CD8-positive, alpha-beta memory T cell (primary cell): ENCODE measurements at regions not wholly inside any gene's neighbourhood (a gene's known extent, or its start where the extent isn't known, plus 50 kb on each side); places are given as distances from the start of the nearest gene placed in this dataset.

ENCODE experiments used
- CTCF ChIA-PET: fragments of 350-600 bp; sonication (Branson Sonifier 250); formaldehyde crosslinking; loops from one replicate; lab custom pipeline; 2021; ENCODE audit warnings: antibody characterized with exemption; lab: Charles Lee
- POLR2A ChIA-PET: fragments of 350-600 bp; sonication (Branson Sonifier 250); formaldehyde crosslinking; loops from one replicate; lab custom pipeline; 2021; ENCODE audit warnings: antibody characterized with exemption; lab: Charles Lee
- DNase-seq, 5 donors: peaks; one replicate each; pipeline versions ENCODE4 v3.0.0 to v3.0.0-alpha.2; 2020 to 2022; ENCODE audit warnings: mixed read lengths in 1 of 5
- H3K27ac ChIP-seq: one replicate; pipeline ENCODE4 v1.7.0; 2013; ENCODE audit warnings: low read depth, mild to moderate bottlenecking, low read length, moderate library complexity
- H3K27me3 ChIP-seq: 2 replicates; pipeline ENCODE4 v1.7.0; 2013; ENCODE audit warnings: low read length, mild to moderate bottlenecking; ENCODE audit not compliant: insufficient read depth, poor library complexity, severe bottlenecking
- H3K36me3 ChIP-seq: 2 replicates; pipeline ENCODE4 v1.7.0; 2013; ENCODE audit warnings: mild to moderate bottlenecking, low read length, moderate library complexity; ENCODE audit not compliant: insufficient read depth
- H3K4me1 ChIP-seq: 2 replicates; pipeline ENCODE4 v1.7.0; 2013; ENCODE audit warnings: mild to moderate bottlenecking, low read length, moderate library complexity; ENCODE audit not compliant: insufficient read depth
- H3K4me3 ChIP-seq: 2 replicates; pipeline ENCODE4 v1.7.0; 2013; ENCODE audit warnings: mild to moderate bottlenecking, low read length
- H3K9me3 ChIP-seq: 2 replicates; pipeline ENCODE4 v1.7.0; 2013; ENCODE audit warnings: mild to moderate bottlenecking, low read length
- H3K27ac Mint-ChIP-seq, 8 donors: one replicate each; pipeline ENCODE4 v1.8.0; 2020 to 2021; ENCODE audit warnings: mixed read lengths in 8 of 8, mild to moderate bottlenecking in 6 of 8, inconsistent platforms in 3 of 8, moderate library complexity in 3 of 8
- H3K27me3 Mint-ChIP-seq, 2 donors: one replicate each; pipeline ENCODE4 v1.8.0; 2020 to 2021; ENCODE audit warnings: mixed read lengths in 2 of 2, mild to moderate bottlenecking in 1 of 2, moderate library complexity in 1 of 2
- H3K36me3 Mint-ChIP-seq, 3 donors: one replicate each; pipeline ENCODE4 v1.8.0; 2020 to 2021; ENCODE audit warnings: mixed read lengths in 3 of 3, inconsistent platforms in 1 of 3, mild to moderate bottlenecking in 1 of 3
- H3K4me1 Mint-ChIP-seq, 3 donors: one replicate each; pipeline ENCODE4 v1.8.0; 2020 to 2021; ENCODE audit warnings: mixed read lengths in 3 of 3, inconsistent platforms in 1 of 3, mild to moderate bottlenecking in 1 of 3
- H3K4me3 Mint-ChIP-seq, 7 donors: one replicate each; pipeline ENCODE4 v1.8.0; 2020 to 2021; ENCODE audit warnings: mixed read lengths in 7 of 7, mild to moderate bottlenecking in 6 of 7, moderate library complexity in 4 of 7, inconsistent platforms in 2 of 7
- H3K9me3 Mint-ChIP-seq, 5 donors: one replicate each; pipeline ENCODE4 v1.8.0; 2020 to 2022; ENCODE audit warnings: mixed read lengths in 5 of 5, mild to moderate bottlenecking in 3 of 5, moderate library complexity in 2 of 5, inconsistent platforms in 1 of 5

GRCh38 chr6:28732052-28732451, 191.7 kb downstream of the TRIM27 start:
- DNase-seq, result no peak
- Histone ChIP-seq H3K4me1 (peaks cover 11% of the 10 kb centered on the region), H3K27me3 (peaks cover 61% of the 10 kb centered on the region), H3K9me3 (peaks cover 3% of the 10 kb centered on the region), H3K4me3 (no peak overlapping the region), H3K36me3 (no peaks in the 10 kb centered on the region), H3K27ac (no peak overlapping the region)
- CTCF ChIA-PET, result no interaction called here
- POLR2A ChIA-PET, result no interaction called here
- peaks cover 89 to 94% of the 10 kb centered on the region in 2 donors for H3K27me3 Mint-ChIP-seq
- H3K9me3 Mint-ChIP-seq, result peaks cover 33 to 72% (median 69%) of the 10 kb centered on the region in 5 donors
- H3K4me1 Mint-ChIP-seq, result peaks cover 19 to 33% (median 22%) of the 10 kb centered on the region in 3 donors
- H3K36me3 Mint-ChIP-seq, result peaks cover 2 to 3% (median 2%) of the 10 kb centered on the region in 3 donors
- H3K4me3 Mint-ChIP-seq, result peak overlapping the region in 1 of 7 donors; percentile 15
- H3K27ac Mint-ChIP-seq, result no peak overlapping the region

- H3K27ac ChIP-seq, result no peak overlapping the region
- no peaks in the 10 kb centered on the region for H3K4me1 ChIP-seq
- no peaks in the 10 kb centered on the region for H3K36me3 ChIP-seq
- H3K9me3 Mint-ChIP-seq, result peaks cover 28 to 77% (median 71%) of the 10 kb centered on the region in 5 donors
- peaks cover 2 to 13% (median 2%) of the 10 kb centered on the region in 3 donors for H3K36me3 Mint-ChIP-seq
- peaks cover 8 to 27% (median 11%) of the 10 kb centered on the region in 3 donors for H3K4me1 Mint-ChIP-seq
- CTCF ChIA-PET, result no interaction called here
- peaks cover 91 to 93% of the 10 kb centered on the region in 2 donors for H3K27me3 Mint-ChIP-seq
- no peak for DNase-seq
- H3K9me3 ChIP-seq, result peaks cover 8% of the 10 kb centered on the region
- no peak overlapping the region for H3K4me3 Mint-ChIP-seq
- H3K27ac Mint-ChIP-seq, result peak overlapping the region in 1 of 8 donors; percentile 80
- no peak overlapping the region for H3K4me3 ChIP-seq
- H3K27me3 ChIP-seq, result peaks cover 81% of the 10 kb centered on the region
- POLR2A ChIA-PET, result no interaction called here
Measured at GRCh38 chr6:28734443-28734959, 189.3 kb downstream of the TRIM27 start.

GRCh38 chr6:28736121-28736520, 187.7 kb downstream of the TRIM27 start:
- Mint-ChIP-seq H3K4me1 (peaks cover 4 to 16% (median 8%) of the 10 kb centered on the region in 3 donors), H3K36me3 (peaks cover 2 to 10% (median 2%) of the 10 kb centered on the region in 3 donors), H3K9me3 (peaks cover 19 to 68% (median 62%) of the 10 kb centered on the region in 5 donors), H3K27ac (peak overlapping the region in 2 of 8 donors; percentile 20 to 76), H3K27me3 (peaks cover 79 to 81% of the 10 kb centered on the region in 2 donors), H3K4me3 (no peak overlapping the region)
- Histone ChIP-seq H3K27ac (no peak overlapping the region), H3K9me3 (peaks cover 8% of the 10 kb centered on the region), H3K36me3 (no peaks in the 10 kb centered on the region), H3K4me3 (no peak overlapping the region), H3K4me1 (no peaks in the 10 kb centered on the region), H3K27me3 (peaks cover 72% of the 10 kb centered on the region)
- CTCF ChIA-PET, result no interaction called here
- DNase-seq, result no peak
- POLR2A ChIA-PET, result no interaction called here

GRCh38 chr6:28737750-28738395, 185.9 kb downstream of the TRIM27 start:
- Mint-ChIP-seq H3K27ac (peak overlapping the region in 2 of 8 donors; percentile 15 to 73), H3K9me3 (peaks cover 23 to 59% (median 54%) of the 10 kb centered on the region in 5 donors), H3K4me1 (peaks cover 4 to 16% (median 8%) of the 10 kb centered on the region in 3 donors), H3K4me3 (peak overlapping the region in 3 of 7 donors; percentile 8 to 74 (median 39)), H3K36me3 (peaks cover 2 to 14% (median 4%) of the 10 kb centered on the region in 3 donors), H3K27me3 (peaks cover 72 to 75% of the 10 kb centered on the region in 2 donors)
- H3K4me1 ChIP-seq, result no peaks in the 10 kb centered on the region
- DNase-seq, result no peak
- peaks cover 63% of the 10 kb centered on the region for H3K27me3 ChIP-seq
- CTCF ChIA-PET, result no interaction called here
- peaks cover 8% of the 10 kb centered on the region for H3K9me3 ChIP-seq
- H3K27ac ChIP-seq, result no peak overlapping the region
- POLR2A ChIA-PET, result no interaction called here
- no peak overlapping the region for H3K4me3 ChIP-seq
- no peaks in the 10 kb centered on the region for H3K36me3 ChIP-seq

GRCh38 chr6:28738396-28738765, 185.4 kb downstream of the TRIM27 start:
- DNase-seq, result no peak
- H3K4me1 ChIP-seq, result no peaks in the 10 kb centered on the region
- H3K4me1 Mint-ChIP-seq, result peaks cover 4 to 11% (median 8%) of the 10 kb centered on the region in 3 donors
- peaks cover 2 to 14% (median 4%) of the 10 kb centered on the region in 3 donors for H3K36me3 Mint-ChIP-seq
- H3K4me3 Mint-ChIP-seq, result peak overlapping the region in 4 of 7 donors; percentile 8 to 74 (median 26)
- no peaks in the 10 kb centered on the region for H3K36me3 ChIP-seq
- H3K27ac Mint-ChIP-seq, result peak overlapping the region in 3 of 8 donors; percentile 15 to 73 (median 47)
- peaks cover 21 to 54% (median 52%) of the 10 kb centered on the region in 5 donors for H3K9me3 Mint-ChIP-seq
- H3K4me3 ChIP-seq, result no peak overlapping the region
- peaks cover 8% of the 10 kb centered on the region for H3K9me3 ChIP-seq
- ChIA-PET CTCF (no interaction called here), POLR2A (no interaction called here)
- peaks cover 72 to 75% of the 10 kb centered on the region in 2 donors for H3K27me3 Mint-ChIP-seq
- H3K27ac ChIP-seq, result no peak overlapping the region
- peaks cover 63% of the 10 kb centered on the region for H3K27me3 ChIP-seq

- Histone ChIP-seq H3K36me3 (no peaks in the 10 kb centered on the region), H3K9me3 (peaks cover 6% of the 10 kb centered on the region), H3K27me3 (peaks cover 36% of the 10 kb centered on the region), H3K4me3 (no peak overlapping the region), H3K27ac (no peak overlapping the region), H3K4me1 (no peaks in the 10 kb centered on the region)
- DNase-seq, result no peak
- H3K4me3 Mint-ChIP-seq, result no peak overlapping the region
- H3K36me3 Mint-ChIP-seq, result peaks cover 0 to 14% (median 2%) of the 10 kb centered on the region in 3 donors
- H3K27me3 Mint-ChIP-seq, result peaks cover 55 to 74% of the 10 kb centered on the region in 2 donors
- no peak overlapping the region for H3K27ac Mint-ChIP-seq
- ChIA-PET CTCF (no interaction called here), POLR2A (no interaction called here)
- H3K9me3 Mint-ChIP-seq, result peaks cover 17 to 33% (median 28%) of the 10 kb centered on the region in 5 donors
- peaks cover 2 to 10% (median 8%) of the 10 kb centered on the region in 3 donors for H3K4me1 Mint-ChIP-seq
Measured at GRCh38 chr6:28741363-28741762, 182.4 kb downstream of the TRIM27 start.

- no peak for DNase-seq
- Mint-ChIP-seq H3K4me1 (peaks cover 2 to 10% (median 6%) of the 10 kb centered on the region in 3 donors), H3K9me3 (peaks cover 14 to 22% (median 21%) of the 10 kb centered on the region in 5 donors), H3K27me3 (peaks cover 55 to 73% of the 10 kb centered on the region in 2 donors), H3K36me3 (peaks cover 0 to 14% (median 3%) of the 10 kb centered on the region in 3 donors), H3K4me3 (peak overlapping the region in 1 of 7 donors; percentile 13), H3K27ac (no peak overlapping the region)
- Histone ChIP-seq H3K4me1 (no peaks in the 10 kb centered on the region), H3K27me3 (peaks cover 22% of the 10 kb centered on the region), H3K36me3 (no peaks in the 10 kb centered on the region), H3K4me3 (no peak overlapping the region), H3K27ac (no peak overlapping the region), H3K9me3 (peaks cover 5% of the 10 kb centered on the region)
- ChIA-PET CTCF (no interaction called here), POLR2A (no interaction called here)
Measured at GRCh38 chr6:28742668-28743270, 181.0 kb downstream of the TRIM27 start.
